Breast epithelium (tissue), 3 donors: ENCODE measurements at regions not wholly inside any gene's neighbourhood (a gene's known extent, or its start where the extent isn't known, plus 50 kb on each side); places are given as distances from the start of the nearest gene placed in this dataset.

ENCODE experiments used
- CTCF ChIP-seq, 3 donors: fragments of 450-650 bp; IDR thresholded peaks; one replicate each; pipeline ENCODE4 v1.5.1; 2016 to 2017; ENCODE audit warnings: antibody characterized with exemption in 3 of 3, mild to moderate bottlenecking in 3 of 3, moderate library complexity in 3 of 3
- POLR2A ChIP-seq: fragments of 450-650 bp; IDR thresholded peaks from one replicate; pipeline ENCODE4 v1.6.1; 2016; ENCODE audit warnings: antibody characterized with exemption, mild to moderate bottlenecking, moderate library complexity
- POLR2AphosphoS5 ChIP-seq, 3 donors: sonication (generic); formaldehyde crosslinking; IDR thresholded peaks; one replicate each; pipeline ENCODE4 v1.6.1; 2017; ENCODE audit warnings: antibody characterized with exemption in 3 of 3

- TF ChIP-seq CTCF (IDR thresholded peaks at IDR 0.05) (no peak), POLR2A (no peak), POLR2AphosphoS5 (IDR thresholded peaks at IDR 0.05) (no peak)
Measured at GRCh38 chr4:115515366-115515765, 401.9 kb upstream of the NDST4 start.
